ENCODE measurements at regions not wholly inside any gene's neighbourhood (a gene's known extent, or its start where the extent isn't known, plus 50 kb on each side); places are given as distances from the start of the nearest gene placed in this dataset.
"Not testable (repeated sequence)": the region's sequence is repeated elsewhere in the genome, so short reads cannot be mapped to it uniquely, and the experiment has no call there.

DNA sequence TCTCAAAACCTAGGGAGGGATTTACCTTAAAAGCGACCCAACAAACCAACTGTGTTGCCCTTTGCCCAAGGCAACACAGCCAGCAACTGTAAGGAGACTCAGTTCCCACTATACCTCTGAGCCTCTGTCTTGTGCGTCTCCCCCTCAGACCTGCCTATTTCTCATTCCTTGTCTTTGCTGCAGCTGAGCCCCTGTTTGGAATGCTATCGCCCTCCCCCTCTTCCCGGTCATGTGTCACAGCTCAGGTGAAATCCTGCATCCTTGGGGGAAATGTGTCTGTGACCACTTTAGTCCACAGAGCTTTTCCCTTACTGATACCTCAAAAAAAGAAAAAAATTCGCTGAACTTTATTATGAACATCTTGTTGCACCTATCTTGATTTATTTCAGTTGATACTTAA is 52.0 kb upstream of the LRIG1 start:
- no peak overlapping the region for H3K4me3 ChIP-seq
- intact Hi-C loops (cut with DNase I): no loop called here
- no peaks in the 10 kb centered on the region for H3K9me3 ChIP-seq
- TF ChIP-seq POLR2A (IDR thresholded peaks at IDR 0.05) (no peak), EP300 (IDR thresholded peaks at IDR 0.05) (no peak)
- H3K36me3 ChIP-seq: no peaks in the 10 kb centered on the region
- no peak overlapping the region for H3K27ac ChIP-seq
- no peak for DNase-seq
- 93 to 96% (median 95%) methylated on average over 5 of the region's 5 CpGs for WGBS, 3 donors
- H3K27me3 ChIP-seq: no peaks in the 10 kb centered on the region
- no peaks in the 10 kb centered on the region for H3K4me1 ChIP-seq (ENCODE audit: insufficient read depth)

DNA sequence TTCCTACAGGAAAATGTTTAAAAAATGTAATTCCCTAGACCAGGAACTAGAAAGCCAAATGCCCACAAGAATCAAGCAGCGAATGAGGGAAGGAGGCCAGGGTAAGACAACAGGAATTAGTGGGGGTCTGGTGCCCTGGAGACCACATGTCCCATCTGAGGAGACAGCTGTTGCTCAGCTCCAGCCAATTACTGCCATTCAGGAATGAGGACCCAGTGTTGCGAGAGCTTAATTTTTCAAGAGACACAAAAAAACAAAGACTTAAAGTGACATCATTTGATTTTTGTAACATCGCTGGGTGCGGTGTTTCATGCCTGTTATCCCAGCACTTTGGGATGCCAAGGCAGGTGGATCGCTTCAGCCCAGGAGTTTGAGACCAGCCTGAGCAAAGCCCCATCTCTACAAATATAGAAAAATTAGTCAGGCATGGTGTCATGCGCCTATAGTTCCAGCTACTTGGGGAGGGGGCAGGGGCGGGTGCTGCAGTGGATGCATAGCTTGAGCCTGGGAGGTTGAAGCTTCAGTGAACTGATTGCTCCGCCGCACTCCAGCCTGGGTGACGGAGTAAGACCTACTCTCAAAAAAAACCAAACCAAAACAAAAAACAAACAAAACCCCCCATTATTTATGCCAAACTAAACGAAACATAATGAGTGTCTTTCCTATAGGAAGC is 52.8 kb upstream of the LRIG1 start:
- Histone ChIP-seq H3K27me3 (no peaks in the 10 kb centered on the region), H3K4me1 (ENCODE audit: insufficient read depth) (no peaks in the 10 kb centered on the region), H3K36me3 (no peaks in the 10 kb centered on the region), H3K27ac (no peak overlapping the region), H3K9me3 (no peaks in the 10 kb centered on the region), H3K4me3 (no peak overlapping the region)
- WGBS, 3 donors: 88 to 97% (median 91%) methylated on average over 11 of the region's 11 CpGs
- DNase-seq: no peak
- intact Hi-C loops (cut with DNase I): no loop called here
- TF ChIP-seq CTCF (IDR thresholded peaks at IDR 0.05): no peak
- TF ChIP-seq POLR2A (IDR thresholded peaks at IDR 0.05): no peak
- no peak for TF ChIP-seq EP300 (IDR thresholded peaks at IDR 0.05)

- intact Hi-C loops (cut with DNase I): no loop called here
- no peak overlapping the region for H3K27ac ChIP-seq
- no peaks in the 10 kb centered on the region for H3K27me3 ChIP-seq
These were observed 53.4 kb upstream of the LRIG1 start for GRCh38 chr3:66554178-66554577.

DNA sequence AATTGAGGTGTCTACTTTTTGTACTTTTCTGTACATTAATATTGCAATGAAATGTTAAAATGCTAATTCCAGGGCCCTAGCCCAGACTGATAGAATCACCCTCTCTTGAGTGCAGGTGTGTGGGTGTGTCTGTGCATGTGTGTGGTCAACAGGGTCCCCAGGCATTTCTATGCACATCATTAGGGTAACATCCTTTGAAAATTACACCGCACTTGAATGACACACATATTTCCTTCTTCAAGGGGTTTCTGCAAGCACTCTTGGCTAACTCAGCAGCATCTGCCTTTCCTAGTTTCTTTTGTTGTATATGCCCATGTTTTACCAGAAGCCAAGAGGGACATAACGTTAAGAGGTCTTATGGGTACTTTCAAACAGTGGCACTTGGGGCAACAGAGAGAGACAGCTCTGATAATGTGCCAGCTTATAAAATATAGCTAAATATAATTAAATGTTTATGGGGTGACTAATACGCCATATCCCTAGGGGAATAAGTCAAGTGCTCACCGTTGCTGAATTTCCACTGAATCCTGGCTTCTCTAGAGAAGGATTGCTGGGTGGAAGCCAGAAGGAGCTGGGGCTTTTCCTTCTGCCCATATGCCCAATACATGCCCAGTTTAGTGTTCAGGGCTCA is 54.5 kb upstream of the LRIG1 start:
- Histone ChIP-seq H3K9me3 (no peaks in the 10 kb centered on the region), H3K4me3 (no peak overlapping the region), H3K36me3 (no peaks in the 10 kb centered on the region), H3K27ac (no peak overlapping the region), H3K27me3 (no peaks in the 10 kb centered on the region), H3K4me1 (ENCODE audit: insufficient read depth) (no peaks in the 10 kb centered on the region)
- DNase-seq: no peak
- no peak for TF ChIP-seq POLR2A (IDR thresholded peaks at IDR 0.05)
- no peak for TF ChIP-seq CTCF (IDR thresholded peaks at IDR 0.05)
- no peak for TF ChIP-seq EP300 (IDR thresholded peaks at IDR 0.05)
- intact Hi-C loops (cut with DNase I): no loop called here
- 77 to 85% (median 77%) methylated on average over 4 of the region's 4 CpGs for WGBS, 3 donors

More at GRCh38 chr3:66554178-66554577, 53.4 kb upstream of the LRIG1 start:
- H3K4me1 ChIP-seq (ENCODE audit: insufficient read depth): no peaks in the 10 kb centered on the region
- no peaks in the 10 kb centered on the region for H3K9me3 ChIP-seq
- no peak overlapping the region for H3K4me3 ChIP-seq
- no peaks in the 10 kb centered on the region for H3K36me3 ChIP-seq
- DNase-seq: no peak
- 62 to 78% (median 74%) methylated on average over 1 of the region's 1 CpG for WGBS, 3 donors
- TF ChIP-seq POLR2A (IDR thresholded peaks at IDR 0.05) (no peak), EP300 (IDR thresholded peaks at IDR 0.05) (no peak), CTCF (IDR thresholded peaks at IDR 0.05) (no peak)

DNA sequence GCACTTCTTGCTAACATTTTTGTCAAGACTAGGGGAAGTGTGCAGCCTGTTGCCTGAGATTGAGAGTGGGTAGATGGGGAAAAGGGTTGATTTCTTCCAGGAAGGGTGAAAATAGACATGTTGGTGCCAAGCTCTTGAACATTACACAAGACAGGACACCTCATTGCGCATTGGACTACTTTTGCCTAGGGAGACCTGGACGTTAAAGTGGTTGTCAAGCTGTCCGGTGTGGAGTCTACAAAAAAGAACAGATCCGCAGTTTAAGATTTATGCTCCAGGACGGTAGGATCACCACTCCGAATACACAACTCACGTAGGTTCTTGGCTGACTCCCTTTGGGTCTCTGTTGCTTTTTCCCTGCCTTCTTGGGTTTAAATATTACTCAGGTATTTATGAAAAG is 56.3 kb upstream of the LRIG1 start:
- Histone ChIP-seq H3K27me3 (no peaks in the 10 kb centered on the region), H3K36me3 (no peaks in the 10 kb centered on the region), H3K4me3 (no peak overlapping the region), H3K27ac (no peak overlapping the region), H3K9me3 (no peaks in the 10 kb centered on the region), H3K4me1 (ENCODE audit: insufficient read depth) (no peaks in the 10 kb centered on the region)
- TF ChIP-seq EP300 (IDR thresholded peaks at IDR 0.05) (no peak), CTCF (IDR thresholded peaks at IDR 0.05) (no peak), POLR2A (IDR thresholded peaks at IDR 0.05) (no peak)
- DNase-seq: no peak
- WGBS, 3 donors: 79 to 91% (median 89%) methylated on average over 7 of the region's 7 CpGs
- intact Hi-C loops (cut with DNase I): no loop called here

- 94 to 97% (median 96%) methylated on average over 4 of the region's 4 CpGs for WGBS, 3 donors
- DNase-seq; H3K27ac ChIP-seq; intact Hi-C loops (cut with DNase I); H3K9me3 ChIP-seq; H3K4me3 ChIP-seq; H3K27me3 ChIP-seq; H3K36me3 ChIP-seq; H3K4me1 ChIP-seq (ENCODE audit: insufficient read depth): not testable (repeated sequence)
These were observed 59.1 kb upstream of the LRIG1 start for GRCh38 chr3:66559924-66560323.

Measured in ovary (tissue), 7 donors.